Cardiac muscle cell (in vitro differentiated cells and primary cell): ENCODE measurements at regions not wholly inside any gene's neighbourhood (a gene's known extent, or its start where the extent isn't known, plus 50 kb on each side); places are given as distances from the start of the nearest gene placed in this dataset.
"Not testable (repeated sequence)": the region's sequence is repeated elsewhere in the genome, so short reads cannot be mapped to it uniquely, and the experiment has no call there.

Experiments used
- DNase-seq, 2 donors: peaks; one replicate each; pipeline versions ENCODE4 v3.0.0 to v3.0.0-alpha.2; 2010 to 2017; ENCODE audit warnings: low read depth in 1 of 2, low spot score in 1 of 2
- H3K27ac ChIP-seq: fragments of 200-600 bp; sonication (generic); 2 replicates; pipeline ENCODE4 v1.5.1; 2016
- H3K27me3 ChIP-seq: fragments of 200-600 bp; sonication (generic); 2 replicates; pipeline ENCODE4 v1.6.0; 2016; ENCODE audit warnings: control low read depth
- H3K36me3 ChIP-seq: fragments of 200-600 bp; sonication (generic); 2 replicates; pipeline ENCODE4 v1.5.1; 2016; ENCODE audit warnings: control low read depth
- H3K4me1 ChIP-seq: fragments of 200-600 bp; sonication (generic); 2 replicates; pipeline ENCODE4 v1.8.1; 2017; ENCODE audit warnings: low read depth, mild to moderate bottlenecking, mixed run types
- H3K4me3 ChIP-seq: fragments of 200-600 bp; sonication (generic); 2 replicates; pipeline ENCODE4 v1.5.1; 2016; ENCODE audit warnings: mild to moderate bottlenecking
- H3K9me3 ChIP-seq: fragments of 200-600 bp; sonication (generic); 2 replicates; pipeline ENCODE4 v1.5.1; 2017; ENCODE audit warnings: low read depth, mild to moderate bottlenecking, control low read depth
- TF ChIP-seq, protein P1 (sequence below): IDR thresholded peaks from 2 replicates; pipeline ENCODE4 v1.5.1; 2012; ENCODE audit warnings: low read depth, mild to moderate bottlenecking, low read length

DNA sequence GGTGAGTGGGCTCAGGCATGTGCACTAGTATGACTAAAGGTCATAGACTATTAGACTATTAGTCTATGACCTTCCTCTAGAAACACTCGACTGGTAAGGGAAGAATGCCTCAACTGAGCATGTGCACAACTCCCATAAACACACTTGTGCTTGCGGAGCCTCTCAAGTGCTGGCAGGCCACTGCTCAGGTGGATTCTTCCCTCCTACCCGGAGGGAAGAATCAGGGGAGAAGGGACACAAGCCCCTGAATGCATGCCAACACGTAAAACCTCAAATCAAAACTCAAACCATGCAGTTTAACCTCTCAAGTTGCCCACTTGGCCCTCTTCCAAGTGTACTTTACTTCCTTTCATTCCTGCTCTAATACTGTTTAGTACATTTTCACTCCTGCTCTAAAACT is 287.6 kb upstream of the SGCG start:
- H3K4me1 ChIP-seq = no peaks in the 10 kb centered on the region

GRCh38 chr13:22893777-22894176 is 287.0 kb upstream of the SGCG start:
- H3K36me3 ChIP-seq = no peaks in the 10 kb centered on the region
- H3K4me1 ChIP-seq = no peaks in the 10 kb centered on the region
- H3K4me3 ChIP-seq = no peak overlapping the region
- no peak for DNase-seq
- TF ChIP-seq, protein P1, sequence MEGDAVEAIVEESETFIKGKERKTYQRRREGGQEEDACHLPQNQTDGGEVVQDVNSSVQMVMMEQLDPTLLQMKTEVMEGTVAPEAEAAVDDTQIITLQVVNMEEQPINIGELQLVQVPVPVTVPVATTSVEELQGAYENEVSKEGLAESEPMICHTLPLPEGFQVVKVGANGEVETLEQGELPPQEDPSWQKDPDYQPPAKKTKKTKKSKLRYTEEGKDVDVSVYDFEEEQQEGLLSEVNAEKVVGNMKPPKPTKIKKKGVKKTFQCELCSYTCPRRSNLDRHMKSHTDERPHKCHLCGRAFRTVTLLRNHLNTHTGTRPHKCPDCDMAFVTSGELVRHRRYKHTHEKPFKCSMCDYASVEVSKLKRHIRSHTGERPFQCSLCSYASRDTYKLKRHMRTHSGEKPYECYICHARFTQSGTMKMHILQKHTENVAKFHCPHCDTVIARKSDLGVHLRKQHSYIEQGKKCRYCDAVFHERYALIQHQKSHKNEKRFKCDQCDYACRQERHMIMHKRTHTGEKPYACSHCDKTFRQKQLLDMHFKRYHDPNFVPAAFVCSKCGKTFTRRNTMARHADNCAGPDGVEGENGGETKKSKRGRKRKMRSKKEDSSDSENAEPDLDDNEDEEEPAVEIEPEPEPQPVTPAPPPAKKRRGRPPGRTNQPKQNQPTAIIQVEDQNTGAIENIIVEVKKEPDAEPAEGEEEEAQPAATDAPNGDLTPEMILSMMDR = no peak
- no peaks in the 10 kb centered on the region for H3K9me3 ChIP-seq
- H3K27ac ChIP-seq = no peak overlapping the region
- no peaks in the 10 kb centered on the region for H3K27me3 ChIP-seq

More for the DNA sequence above, 287.6 kb upstream of the SGCG start:
- Histone ChIP-seq H3K4me3 (no peak overlapping the region), H3K27me3 (no peaks in the 10 kb centered on the region), H3K9me3 (no peaks in the 10 kb centered on the region), H3K27ac (no peak overlapping the region), H3K36me3 (no peaks in the 10 kb centered on the region)
- DNase-seq = no peak
- TF ChIP-seq, protein P1 = no peak

GRCh38 chr13:22897571-22898314 is 283.0 kb upstream of the SGCG start:
- TF ChIP-seq, protein P1 = no peak
- no peak for DNase-seq
- Histone ChIP-seq H3K36me3 (no peaks in the 10 kb centered on the region), H3K9me3 (peaks cover 5% of the 10 kb centered on the region), H3K27me3 (no peaks in the 10 kb centered on the region), H3K4me3 (no peak overlapping the region), H3K4me1 (no peaks in the 10 kb centered on the region), H3K27ac (no peak overlapping the region)

- H3K27me3 ChIP-seq, DNase-seq, H3K27ac ChIP-seq, H3K4me1 ChIP-seq, H3K36me3 ChIP-seq, H3K9me3 ChIP-seq, H3K4me3 ChIP-seq: not testable (repeated sequence)
Observed at GRCh38 chr13:22900416-22900951, 280.3 kb upstream of the SGCG start.

DNA sequence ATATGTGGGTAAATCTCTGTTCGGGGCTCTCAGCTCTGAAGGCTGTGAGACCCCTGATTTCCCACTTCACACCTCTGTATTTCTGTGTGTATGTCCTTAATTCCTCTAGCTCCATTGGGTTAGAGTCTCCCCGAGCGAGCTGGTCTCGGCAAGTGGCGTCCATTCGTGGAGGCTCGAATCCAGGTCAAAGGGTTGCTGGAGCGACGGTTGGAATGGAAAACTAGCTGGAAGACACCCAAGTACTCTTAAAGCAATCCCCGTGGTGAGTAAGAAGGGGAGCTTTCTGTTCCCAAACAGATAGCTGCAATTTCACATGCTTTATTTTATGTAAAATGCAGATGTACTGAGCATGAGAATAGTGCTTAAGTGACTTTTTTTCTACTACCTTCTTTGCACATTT is 277.5 kb upstream of the SGCG start:
- Histone ChIP-seq H3K4me1 (no peaks in the 10 kb centered on the region), H3K27ac (no peak overlapping the region)

DNA sequence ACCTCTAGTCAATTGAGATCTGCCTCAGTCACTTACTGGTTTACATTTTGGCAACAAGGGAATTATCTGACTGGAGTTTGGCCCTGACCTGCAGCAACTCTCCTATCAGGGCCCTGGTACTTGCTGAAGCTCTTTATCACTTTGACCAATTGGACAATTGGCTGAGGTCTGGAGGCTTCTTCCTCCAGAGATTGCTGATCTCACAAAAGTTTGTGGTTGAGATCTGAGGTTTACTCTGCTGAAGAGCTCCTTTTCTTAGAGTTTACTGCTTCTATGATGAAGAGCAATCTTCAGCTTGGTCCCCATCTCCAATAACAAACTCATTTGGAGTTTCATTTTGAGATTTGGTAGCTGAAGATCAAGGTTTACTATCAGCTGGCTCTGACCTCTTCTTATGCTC is 276.9 kb upstream of the SGCG start:
- Histone ChIP-seq H3K27me3 (no peaks in the 10 kb centered on the region), H3K4me3 (no peak overlapping the region), H3K36me3 (no peaks in the 10 kb centered on the region), H3K4me1 (no peaks in the 10 kb centered on the region), H3K9me3 (peaks cover 5% of the 10 kb centered on the region), H3K27ac (no peak overlapping the region)
- TF ChIP-seq, protein P1 = no peak
- DNase-seq = no peak

More for the DNA sequence above, 277.5 kb upstream of the SGCG start:
- Histone ChIP-seq H3K27me3 (no peaks in the 10 kb centered on the region), H3K9me3 (peaks cover 5% of the 10 kb centered on the region), H3K4me3 (no peak overlapping the region), H3K36me3 (no peaks in the 10 kb centered on the region)
- no peak for DNase-seq
- TF ChIP-seq, protein P1 = no peak
